ENCODE measurements at regions not wholly inside any gene's neighbourhood (a gene's known extent, or its start where the extent isn't known, plus 50 kb on each side); places are given as distances from the start of the nearest gene placed in this dataset.
"Not testable (repeated sequence)": the region's sequence is repeated elsewhere in the genome, so short reads cannot be mapped to it uniquely, and the experiment has no call there.

DNA sequence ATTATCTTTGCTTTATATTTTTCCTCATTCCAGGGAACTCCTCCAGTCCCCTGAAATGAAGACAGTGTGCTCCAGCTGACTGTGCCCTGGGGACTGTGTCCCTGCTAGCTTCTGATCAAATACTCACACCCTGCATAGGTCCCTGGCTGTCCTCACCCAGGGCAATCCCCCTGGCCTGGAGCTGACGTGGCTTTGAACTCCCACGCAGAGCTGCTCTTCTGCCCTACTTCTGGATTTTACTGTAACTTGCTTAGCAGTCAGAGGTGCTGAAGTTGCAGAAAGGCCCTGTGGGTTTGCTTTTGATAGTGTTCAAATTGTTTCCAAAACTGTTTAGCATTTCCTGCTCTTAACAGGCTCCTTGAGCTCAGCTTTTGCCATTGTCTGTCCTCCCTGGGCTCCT lies 186.5 kb downstream of the FASLG start:
- POLR2A ChIA-PET: no interaction called here
- no peak for DNase-seq (ENCODE audit: extremely low spot score)
- TF ChIP-seq FOXM1 (IDR thresholded peaks at IDR 0.05; ENCODE audit: borderline replicate concordance): no peak
- TF ChIP-seq CTBP1 (IDR thresholded peaks at IDR 0.05; ENCODE audit: borderline replicate concordance): no peak
- no peak for TF ChIP-seq SP1 (IDR thresholded peaks at IDR 0.05)
- TF ChIP-seq FOXA1 (IDR thresholded peaks at IDR 0.05): no peak
- TF ChIP-seq, protein P1, sequence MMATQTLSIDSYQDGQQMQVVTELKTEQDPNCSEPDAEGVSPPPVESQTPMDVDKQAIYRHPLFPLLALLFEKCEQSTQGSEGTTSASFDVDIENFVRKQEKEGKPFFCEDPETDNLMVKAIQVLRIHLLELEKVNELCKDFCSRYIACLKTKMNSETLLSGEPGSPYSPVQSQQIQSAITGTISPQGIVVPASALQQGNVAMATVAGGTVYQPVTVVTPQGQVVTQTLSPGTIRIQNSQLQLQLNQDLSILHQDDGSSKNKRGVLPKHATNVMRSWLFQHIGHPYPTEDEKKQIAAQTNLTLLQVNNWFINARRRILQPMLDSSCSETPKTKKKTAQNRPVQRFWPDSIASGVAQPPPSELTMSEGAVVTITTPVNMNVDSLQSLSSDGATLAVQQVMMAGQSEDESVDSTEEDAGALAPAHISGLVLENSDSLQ (IDR thresholded peaks at IDR 0.05): no peak
- no peak for TF ChIP-seq NFRKB (IDR thresholded peaks at IDR 0.05)
- no peak for TF ChIP-seq L3MBTL2 (conservative IDR thresholded peaks at IDR 0.05)
- TF ChIP-seq ZNF384 (IDR thresholded peaks at IDR 0.05): no peak
- TF ChIP-seq ELF4 (IDR thresholded peaks at IDR 0.05): no peak
- no peak for TF ChIP-seq TARDBP (IDR thresholded peaks at IDR 0.05)
- no peak for TF ChIP-seq HDGF (IDR thresholded peaks at IDR 0.05; ENCODE audit: borderline replicate concordance)
- no peak for TF ChIP-seq LEF1 (IDR thresholded peaks at IDR 0.05; ENCODE audit: borderline replicate concordance)
- no peak for TF ChIP-seq BHLHE40 (IDR thresholded peaks at IDR 0.05; ENCODE audit: borderline replicate concordance)
- no peak for TF ChIP-seq ARNT (IDR thresholded peaks at IDR 0.05)
- TF ChIP-seq FOXK2 (IDR thresholded peaks at IDR 0.05): no peak
- no peak for TF ChIP-seq SUZ12 (IDR thresholded peaks at IDR 0.05)
- CTCF ChIA-PET: no interaction called here

DNA sequence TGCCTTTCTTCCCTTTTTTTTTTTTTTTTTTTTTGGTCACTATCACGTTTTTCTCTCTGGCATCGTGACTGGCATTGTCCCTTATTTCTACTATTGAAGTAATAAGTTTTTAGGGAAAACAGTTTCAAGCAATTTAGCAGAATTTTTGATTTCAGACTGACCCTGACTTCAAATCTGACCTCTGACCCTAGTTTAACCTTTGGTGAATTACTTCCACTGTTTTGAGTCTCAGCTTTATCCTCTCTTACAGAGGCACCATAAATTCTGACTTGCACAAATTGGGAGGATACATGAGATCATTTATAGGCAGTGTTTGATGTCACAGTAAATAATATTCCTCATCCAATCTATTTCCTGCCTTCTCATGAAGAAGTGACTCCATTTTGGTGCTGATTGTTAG lies 187.0 kb downstream of the FASLG start:
- POLR2A ChIA-PET: no interaction called here
- TF ChIP-seq LEF1 (IDR thresholded peaks at IDR 0.05; ENCODE audit: borderline replicate concordance) (no peak), BHLHE40 (IDR thresholded peaks at IDR 0.05; ENCODE audit: borderline replicate concordance) (no peak), FOXM1 (IDR thresholded peaks at IDR 0.05; ENCODE audit: borderline replicate concordance) (no peak)
- TF ChIP-seq, protein P1 (IDR thresholded peaks at IDR 0.05): no peak
- CTCF ChIA-PET: no interaction called here
- DNase-seq (ENCODE audit: extremely low spot score): no peak

- POLR2A ChIA-PET; DNase-seq (ENCODE audit: extremely low spot score); CTCF ChIA-PET: not testable (repeated sequence)
Measured at GRCh38 chr1:172847814-172848213, 188.9 kb downstream of the FASLG start.

DNA sequence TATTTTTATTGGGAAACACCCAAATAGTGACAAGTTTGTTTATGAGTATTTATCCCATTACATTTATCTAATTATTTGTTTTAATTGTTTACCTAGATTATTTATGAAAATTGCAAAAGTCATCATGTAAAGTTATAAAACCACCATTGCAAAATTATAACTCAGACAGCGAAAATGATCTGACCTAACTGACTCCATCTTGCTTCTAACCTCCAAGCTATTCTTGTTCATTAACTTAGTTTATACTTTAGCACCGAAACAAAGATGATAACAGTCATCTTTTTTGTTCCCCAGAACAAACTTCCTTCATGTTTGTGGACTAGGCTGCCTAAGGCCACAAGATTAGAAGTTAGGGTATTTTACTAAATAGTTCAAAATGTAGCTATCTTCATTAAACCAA lies 190.8 kb downstream of the FASLG start:
- TF ChIP-seq L3MBTL2 (conservative IDR thresholded peaks at IDR 0.05): no peak
- no peak for TF ChIP-seq BHLHE40 (IDR thresholded peaks at IDR 0.05; ENCODE audit: borderline replicate concordance)
- TF ChIP-seq FOXK2 (IDR thresholded peaks at IDR 0.05): no peak
- TF ChIP-seq, protein P1 (IDR thresholded peaks at IDR 0.05): no peak
- TF ChIP-seq SUZ12 (IDR thresholded peaks at IDR 0.05): no peak
- TF ChIP-seq FOXM1 (IDR thresholded peaks at IDR 0.05; ENCODE audit: borderline replicate concordance): no peak
- TF ChIP-seq FOXA1 (IDR thresholded peaks at IDR 0.05): no peak
- no peak for TF ChIP-seq HDGF (IDR thresholded peaks at IDR 0.05; ENCODE audit: borderline replicate concordance)
- TF ChIP-seq LEF1 (IDR thresholded peaks at IDR 0.05; ENCODE audit: borderline replicate concordance): no peak
- TF ChIP-seq ELF4 (IDR thresholded peaks at IDR 0.05): no peak
- TF ChIP-seq ARNT (IDR thresholded peaks at IDR 0.05): no peak
- TF ChIP-seq TARDBP (IDR thresholded peaks at IDR 0.05): no peak
- TF ChIP-seq NFRKB (IDR thresholded peaks at IDR 0.05): no peak
- TF ChIP-seq CTBP1 (IDR thresholded peaks at IDR 0.05; ENCODE audit: borderline replicate concordance): no peak
- no peak for TF ChIP-seq ZNF384 (IDR thresholded peaks at IDR 0.05)
- no peak for TF ChIP-seq SP1 (IDR thresholded peaks at IDR 0.05)

GRCh38 chr1:172851077-172851476 lies 192.2 kb downstream of the FASLG start:
- ChIA-PET CTCF (no interaction called here), POLR2A (no interaction called here)
- TF ChIP-seq CTBP1 (IDR thresholded peaks at IDR 0.05; ENCODE audit: borderline replicate concordance) (no peak), L3MBTL2 (conservative IDR thresholded peaks at IDR 0.05) (no peak), ELF4 (IDR thresholded peaks at IDR 0.05) (no peak), LEF1 (IDR thresholded peaks at IDR 0.05; ENCODE audit: borderline replicate concordance) (no peak), BHLHE40 (IDR thresholded peaks at IDR 0.05; ENCODE audit: borderline replicate concordance) (no peak), FOXK2 (IDR thresholded peaks at IDR 0.05) (no peak), ARNT (IDR thresholded peaks at IDR 0.05) (no peak), SP1 (IDR thresholded peaks at IDR 0.05) (no peak), FOXA1 (IDR thresholded peaks at IDR 0.05) (no peak), HDGF (IDR thresholded peaks at IDR 0.05; ENCODE audit: borderline replicate concordance) (no peak), ZNF384 (IDR thresholded peaks at IDR 0.05) (no peak)
- no peak for DNase-seq (ENCODE audit: extremely low spot score)

More for the DNA sequence above, 190.8 kb downstream of the FASLG start:
- CTCF ChIA-PET: no interaction called here
- POLR2A ChIA-PET: no interaction called here
- no peak for DNase-seq (ENCODE audit: extremely low spot score)

GRCh38 chr1:172851856-172852255 lies 193.0 kb downstream of the FASLG start:
- DNase-seq (ENCODE audit: extremely low spot score): no peak
- ChIA-PET CTCF (no interaction called here), POLR2A (no interaction called here)
- TF ChIP-seq BHLHE40 (IDR thresholded peaks at IDR 0.05; ENCODE audit: borderline replicate concordance): no peak
- TF ChIP-seq SUZ12 (IDR thresholded peaks at IDR 0.05): no peak
- no peak for TF ChIP-seq SP1 (IDR thresholded peaks at IDR 0.05)
- TF ChIP-seq ELF4 (IDR thresholded peaks at IDR 0.05): no peak
- no peak for TF ChIP-seq FOXM1 (IDR thresholded peaks at IDR 0.05; ENCODE audit: borderline replicate concordance)
- no peak for TF ChIP-seq L3MBTL2 (conservative IDR thresholded peaks at IDR 0.05)
- TF ChIP-seq, protein P1 (IDR thresholded peaks at IDR 0.05): no peak

DNA sequence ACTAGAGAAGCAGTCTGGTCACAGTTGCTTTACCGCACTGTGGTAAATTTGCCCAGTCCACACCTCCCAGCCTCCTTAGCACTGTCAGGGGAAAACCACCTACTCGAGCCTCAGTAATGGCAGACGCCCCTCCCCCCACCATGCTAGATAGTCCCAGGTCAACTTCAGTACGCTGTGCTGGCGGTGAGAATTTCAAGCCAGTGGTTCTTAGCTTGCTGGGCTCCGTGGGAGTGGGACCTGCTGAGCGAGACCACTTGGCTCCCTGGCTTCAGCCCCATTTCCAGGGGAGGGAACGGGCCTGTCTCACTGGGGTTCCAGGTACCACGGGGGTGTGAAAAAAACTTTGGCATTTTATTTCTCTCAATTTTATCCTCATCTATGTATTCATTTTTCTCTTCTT lies 194.8 kb downstream of the TNFSF18 start:
- DNase-seq (ENCODE audit: extremely low spot score); POLR2A ChIA-PET: not testable (repeated sequence)
- CTCF ChIA-PET: interaction anchor here (0.6 kb wide), 1 partner anchor 168 kb away, joined by 3 read pairs; no protein-coding TSS in a partner anchor

Data from HEK293T (cell line).